Stimulated activated CD8-positive, alpha-beta memory T cell treated with anti-CD3 and anti-CD28 coated beads, Interleukin-12 subunit alpha, Interleukin-12 subunit beta, amount 100 ng/mL, for 24 hours (primary cell): ENCODE measurements at regions not wholly inside any gene's neighbourhood (a gene's known extent, or its start where the extent isn't known, plus 50 kb on each side); places are given as distances from the start of the nearest gene placed in this dataset.

ENCODE experiments used
- DNase-seq: peaks from one replicate; pipeline ENCODE4 v3.0.0-alpha.2; 2020; ENCODE audit errors: extremely low read depth

DNA sequence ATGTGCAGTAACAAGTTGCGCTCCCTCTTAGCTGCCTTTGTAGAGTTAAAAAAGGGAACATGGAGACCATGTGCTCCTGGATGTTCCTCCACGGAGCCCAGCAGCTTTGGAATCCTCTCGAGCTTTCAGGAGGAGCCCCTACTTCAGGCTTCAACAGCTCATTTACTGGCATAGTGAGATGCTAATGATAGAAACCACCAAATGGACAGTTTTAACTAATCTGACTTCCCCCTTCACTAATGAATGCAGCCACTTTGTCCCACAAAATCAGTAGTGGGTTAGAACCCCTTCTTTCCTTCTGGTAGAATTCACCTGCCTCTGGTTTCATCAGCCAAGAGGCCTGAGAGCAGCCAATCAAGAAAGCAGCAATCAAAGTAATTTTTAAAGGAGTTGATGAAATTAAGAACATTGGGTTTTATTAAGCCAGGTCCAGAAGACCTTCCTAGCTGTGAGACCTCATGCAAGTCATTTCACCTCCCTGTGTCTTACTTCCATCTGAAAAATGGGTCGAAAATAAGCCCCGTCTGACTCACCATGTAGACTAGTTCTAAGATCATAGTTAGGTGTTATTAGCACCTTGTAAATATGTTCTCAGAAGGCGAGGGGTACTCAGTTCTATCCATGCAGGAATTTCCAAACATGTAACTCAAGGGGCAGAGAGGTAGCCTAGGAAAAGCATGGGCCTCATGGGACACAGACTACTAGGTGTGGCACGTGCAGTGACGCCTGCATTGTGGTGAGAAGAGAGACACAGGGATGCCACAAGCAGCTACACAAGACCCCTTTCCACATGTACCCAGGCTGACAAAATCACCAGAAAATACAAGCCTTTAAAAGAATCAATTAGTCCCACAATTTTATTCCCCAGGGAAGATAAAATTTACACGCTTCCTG is 179.7 kb upstream of the LPP start:
- DNase-seq = no peak

DNA sequence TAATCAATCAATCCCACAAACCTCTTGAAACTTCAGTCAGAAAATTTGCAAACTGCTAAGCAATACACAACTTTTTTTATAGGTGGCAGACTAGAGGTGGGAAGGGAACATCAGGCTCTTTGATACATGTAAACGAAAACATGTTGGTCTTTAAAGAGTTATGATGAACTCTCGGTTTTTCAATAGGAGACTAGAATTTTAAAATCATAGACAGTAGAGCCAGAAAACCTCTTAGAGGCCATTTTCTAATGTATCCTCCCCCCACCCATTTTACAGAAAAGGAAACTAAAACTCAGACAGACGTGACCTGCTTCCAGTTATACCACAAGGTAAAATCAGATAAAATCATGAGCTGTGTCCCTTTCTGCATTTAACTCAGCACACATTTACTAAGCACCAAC is 179.1 kb upstream of the LPP start:
- DNase-seq = no peak

DNA sequence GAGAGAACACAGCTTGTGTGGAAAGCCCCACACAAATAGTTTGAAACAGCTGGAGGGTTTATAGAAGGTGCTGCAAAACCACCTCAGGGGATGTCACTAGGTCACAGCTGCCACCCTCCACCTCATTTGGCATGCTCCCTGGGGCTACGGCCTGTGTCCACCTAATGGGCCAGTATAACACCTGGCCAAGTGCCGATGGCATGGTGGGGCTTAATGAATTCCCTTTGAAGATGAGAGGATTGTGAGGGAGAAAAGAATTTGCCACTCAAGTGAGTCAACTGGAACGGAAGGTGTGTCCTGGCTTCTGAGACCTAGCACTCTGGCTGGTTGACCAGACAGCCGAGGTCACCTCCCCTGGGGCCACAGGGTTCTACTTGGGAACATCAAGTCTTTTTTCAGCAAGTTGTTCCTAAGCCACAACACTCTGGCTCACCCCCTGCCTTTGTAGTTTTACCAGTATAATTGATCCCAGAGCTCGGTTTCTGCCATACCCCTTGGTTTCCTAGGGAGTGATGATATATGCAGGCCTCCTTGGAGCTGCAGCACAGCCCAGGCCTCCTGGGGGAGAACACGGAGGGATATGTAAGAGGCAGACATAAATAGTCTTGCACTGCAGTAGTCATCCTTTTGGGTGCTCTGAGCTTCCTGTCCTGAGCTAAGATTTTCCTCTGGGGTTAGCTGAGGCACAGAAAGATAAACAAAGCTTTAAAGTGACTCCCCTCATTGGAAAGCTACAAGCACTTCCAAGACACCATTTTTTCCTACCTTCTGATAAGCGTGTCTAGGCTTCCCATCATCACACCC is 178.2 kb upstream of the LPP start:
- DNase-seq = no peak

DNA sequence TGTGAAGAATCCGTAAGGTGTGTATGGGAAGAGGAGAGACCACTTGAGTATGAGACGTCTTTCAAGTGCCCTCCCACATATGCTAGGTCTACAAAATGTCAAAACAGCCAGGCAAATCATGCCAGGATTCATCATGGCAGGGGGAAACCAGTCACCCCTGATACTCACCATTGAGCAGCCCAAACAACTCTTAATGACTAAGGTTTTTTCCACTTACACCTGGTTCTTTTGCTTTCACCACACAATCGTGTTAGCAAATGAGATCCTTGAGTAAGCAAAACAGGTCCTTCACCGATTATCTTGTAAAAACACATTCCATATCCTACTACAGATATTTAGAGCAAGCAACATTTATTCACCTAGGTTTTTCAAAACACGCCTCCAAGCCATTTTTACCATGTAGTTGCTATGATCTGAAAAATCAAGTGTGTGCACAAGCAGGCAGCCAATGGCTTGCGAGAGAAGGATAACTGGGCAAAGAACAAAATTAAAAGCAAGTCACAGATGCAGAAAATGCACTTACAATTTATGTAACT is 177.5 kb upstream of the LPP start:
- DNase-seq = no peak

DNA sequence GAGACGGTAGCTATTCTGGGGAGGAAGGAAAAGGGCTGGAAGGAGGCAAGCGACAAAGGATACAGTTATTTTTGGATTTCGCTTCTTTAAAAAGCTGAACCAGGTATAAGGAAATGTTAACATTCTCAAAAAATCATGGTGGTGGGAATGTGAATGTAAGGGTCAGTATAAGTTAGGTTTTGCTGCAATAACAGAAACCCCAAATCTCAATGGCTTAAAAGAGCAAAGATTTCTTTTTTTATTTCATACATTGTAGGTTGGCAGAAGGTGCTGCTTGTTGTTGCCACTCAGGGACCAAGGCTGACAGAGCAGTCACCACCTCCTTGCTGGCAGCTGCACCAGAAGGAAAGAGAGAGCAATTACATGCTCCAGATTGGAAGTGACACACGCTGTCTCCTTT is 176.3 kb upstream of the LPP start:
- no peak for DNase-seq

DNA sequence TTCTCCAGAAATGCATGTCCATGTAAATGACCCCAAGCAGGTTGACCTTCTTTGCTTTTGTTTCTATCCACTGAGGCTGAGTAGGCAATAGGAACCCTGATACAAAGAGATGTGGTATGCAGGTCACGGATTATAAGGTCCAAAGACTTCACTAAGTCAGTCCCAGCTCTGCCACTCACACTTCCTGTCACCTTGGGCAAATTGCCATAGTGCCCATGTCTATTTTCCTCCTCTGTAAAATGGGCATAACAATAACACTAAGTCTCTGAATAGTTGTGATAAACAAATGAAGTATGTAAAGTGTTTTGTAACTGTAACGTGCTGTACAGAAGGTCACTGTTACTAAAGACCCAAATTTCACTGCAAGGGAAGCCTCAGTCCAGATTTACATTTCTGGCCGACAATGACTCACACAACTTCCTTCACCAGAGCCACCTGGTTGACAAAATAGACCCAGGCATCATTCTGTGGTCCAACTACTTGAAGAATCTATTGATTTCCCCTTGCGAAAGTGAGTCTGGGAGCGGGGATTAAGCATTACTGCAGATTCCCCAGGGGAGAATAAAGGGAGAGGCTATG is 175.4 kb upstream of the LPP start:
- no peak for DNase-seq

DNA sequence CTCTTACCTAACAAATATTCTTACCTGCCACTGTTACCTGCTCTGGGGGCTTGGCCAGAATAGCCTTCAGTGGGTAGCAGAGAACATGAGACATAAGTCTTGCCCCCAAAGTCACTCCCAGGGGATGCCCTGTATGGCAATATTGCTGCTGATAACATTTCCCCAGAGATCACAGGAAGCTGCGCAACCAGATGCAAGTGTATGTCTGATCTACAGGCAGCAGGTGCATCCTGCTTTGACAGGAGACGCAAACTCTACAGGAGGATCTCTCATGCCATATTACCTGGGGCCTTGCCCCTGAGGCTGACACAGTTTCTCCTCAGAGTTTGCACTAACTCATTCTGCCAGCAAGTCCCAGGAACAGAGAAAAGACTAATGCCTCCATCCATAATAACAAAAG is 174.4 kb upstream of the LPP start:
- no peak for DNase-seq

DNA sequence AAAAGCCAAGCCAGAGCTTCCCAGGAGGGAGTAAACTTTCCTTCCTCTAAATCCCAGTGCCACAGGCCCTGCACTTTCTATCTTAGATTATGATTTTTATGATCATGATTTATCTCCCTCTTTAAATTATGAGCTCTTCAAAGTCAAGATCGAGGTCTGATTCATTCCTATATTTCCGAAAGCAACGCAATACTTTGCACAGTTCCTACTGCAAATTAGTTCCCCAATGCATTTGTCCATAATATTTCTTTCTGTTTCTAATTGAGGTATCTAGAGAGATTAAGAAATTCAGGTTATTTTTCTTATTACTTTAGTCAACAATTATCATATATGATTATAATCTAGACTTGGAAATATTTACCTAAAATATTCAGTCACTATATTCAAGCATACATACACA is 173.1 kb upstream of the LPP start:
- no peak for DNase-seq

DNA sequence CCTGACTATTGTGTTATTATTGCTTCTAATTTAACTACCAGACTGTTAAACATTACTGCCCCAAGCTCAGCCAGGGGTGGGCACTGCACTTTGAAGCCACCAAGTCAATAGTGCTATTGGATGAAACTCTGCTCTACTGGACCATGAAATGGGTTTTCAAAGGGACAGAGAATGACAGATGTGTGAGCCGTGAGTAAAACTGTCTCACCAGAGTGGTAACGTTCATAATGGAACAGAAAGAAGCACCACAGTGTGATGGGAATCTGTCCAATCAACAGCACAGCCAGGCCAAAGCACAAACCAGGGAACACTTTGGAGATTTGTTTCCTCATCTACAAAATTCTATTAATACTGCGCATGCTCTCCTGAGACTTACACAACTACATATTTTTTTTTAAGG is 171.8 kb upstream of the LPP start:
- DNase-seq = no peak

DNA sequence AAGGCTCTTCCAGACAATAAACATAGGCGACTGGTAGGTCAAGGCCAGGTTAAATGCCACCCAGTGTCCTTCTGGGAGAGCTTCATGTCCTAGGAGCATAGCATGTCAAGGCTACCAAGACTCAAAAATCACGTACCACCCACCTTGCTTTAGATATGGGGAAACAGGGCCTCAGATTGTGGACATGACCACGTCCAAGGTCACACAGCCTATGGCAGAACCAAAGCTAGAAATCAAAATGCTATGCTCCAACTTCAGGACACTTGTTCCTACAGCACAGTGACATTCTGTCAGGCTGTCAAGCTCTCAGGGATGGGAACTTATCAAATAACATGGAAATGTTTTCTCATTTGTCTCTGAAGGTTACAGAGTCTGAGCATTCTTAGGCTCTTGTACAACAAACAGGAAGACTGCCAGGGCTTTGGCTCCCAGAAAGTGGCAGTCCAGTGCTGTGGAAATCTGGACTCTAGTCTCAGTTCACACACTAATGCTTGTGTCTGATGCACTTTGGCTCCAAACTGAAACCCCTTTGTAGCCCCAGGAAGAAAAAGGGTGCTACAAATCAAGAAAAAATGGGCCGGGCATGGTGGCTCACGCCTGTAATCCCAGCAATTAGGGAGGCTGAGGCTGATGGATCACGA is 170.4 kb upstream of the LPP start:
- no peak for DNase-seq

DNA sequence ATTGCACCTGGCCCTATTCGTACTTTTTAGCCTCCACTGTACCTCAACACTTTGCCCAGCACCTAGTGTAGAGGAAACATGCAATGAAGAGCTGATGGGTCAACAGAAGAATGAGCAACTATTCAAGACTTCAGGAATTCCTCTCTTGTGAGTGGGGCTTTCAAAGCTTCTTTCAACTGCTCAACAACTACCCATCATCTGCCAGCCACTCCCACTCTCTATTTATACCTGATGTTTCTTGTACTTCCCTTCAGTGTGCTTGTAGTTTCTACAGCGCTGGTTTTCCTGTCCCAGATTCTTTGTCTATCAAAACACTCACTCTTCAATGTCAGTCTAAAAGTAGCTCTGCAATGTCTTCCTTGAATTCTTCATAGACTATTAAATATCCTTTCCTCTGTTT is 168.3 kb upstream of the LPP start:
- DNase-seq = no peak

DNA sequence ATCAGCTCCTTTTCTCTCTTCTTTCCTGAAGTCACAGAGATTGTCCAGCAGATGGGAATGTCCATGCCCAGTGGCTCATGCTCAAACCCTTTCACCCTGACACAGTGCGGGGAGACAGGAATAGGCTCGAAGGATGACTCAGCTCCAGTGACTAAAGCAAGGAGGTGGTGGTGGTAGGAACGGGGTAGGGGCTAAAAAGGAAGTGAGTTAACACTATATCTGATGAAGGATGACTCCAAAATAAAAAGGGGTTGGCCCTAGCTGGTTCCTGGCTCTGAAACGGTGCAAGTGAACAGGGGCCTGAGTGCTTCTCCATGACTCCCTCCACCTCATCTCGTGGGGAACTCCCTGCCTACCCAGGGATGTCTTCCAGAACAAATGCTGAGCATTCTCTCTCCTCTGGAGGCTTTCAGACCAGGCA is 167.4 kb upstream of the LPP start:
- peak; percentile 30 for DNase-seq

DNA sequence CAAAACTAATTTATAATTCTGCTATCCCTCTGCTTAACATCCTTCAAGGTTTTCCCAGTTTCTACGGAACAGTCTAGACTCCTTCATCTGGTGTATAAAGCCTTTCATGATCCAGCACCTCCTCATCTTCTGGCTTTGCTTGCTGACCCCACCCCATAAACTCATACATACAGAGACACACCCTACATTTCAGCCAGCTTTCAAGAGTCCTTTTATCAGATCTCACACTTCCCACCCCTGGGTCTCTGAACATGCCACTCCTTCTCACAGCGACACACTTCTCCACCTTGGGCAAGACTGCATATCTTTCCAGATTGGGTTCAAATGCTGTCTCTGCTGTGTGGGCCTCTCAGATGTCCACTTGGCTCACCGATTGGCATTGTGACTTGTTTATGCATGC is 166.8 kb upstream of the LPP start:
- no peak for DNase-seq

DNA sequence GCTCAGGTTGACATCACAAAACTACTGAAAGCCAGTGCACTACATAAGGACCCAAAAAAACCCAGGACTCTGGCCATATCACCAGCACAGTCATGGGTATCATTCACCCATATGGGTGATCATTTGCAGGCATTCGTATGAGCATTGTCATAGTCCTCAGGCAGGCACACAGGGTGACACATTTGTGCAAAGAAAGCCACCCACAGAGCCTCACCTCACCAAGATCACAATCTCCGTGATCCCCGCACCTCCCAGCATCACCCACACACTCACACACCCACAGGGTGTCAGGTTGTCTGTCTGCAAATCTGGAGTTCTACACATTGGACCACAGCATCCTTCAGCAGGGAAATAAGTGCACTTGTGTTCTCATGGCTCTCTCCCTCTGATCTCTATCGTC is 166.0 kb upstream of the LPP start:
- DNase-seq = peak; percentile 34

DNA sequence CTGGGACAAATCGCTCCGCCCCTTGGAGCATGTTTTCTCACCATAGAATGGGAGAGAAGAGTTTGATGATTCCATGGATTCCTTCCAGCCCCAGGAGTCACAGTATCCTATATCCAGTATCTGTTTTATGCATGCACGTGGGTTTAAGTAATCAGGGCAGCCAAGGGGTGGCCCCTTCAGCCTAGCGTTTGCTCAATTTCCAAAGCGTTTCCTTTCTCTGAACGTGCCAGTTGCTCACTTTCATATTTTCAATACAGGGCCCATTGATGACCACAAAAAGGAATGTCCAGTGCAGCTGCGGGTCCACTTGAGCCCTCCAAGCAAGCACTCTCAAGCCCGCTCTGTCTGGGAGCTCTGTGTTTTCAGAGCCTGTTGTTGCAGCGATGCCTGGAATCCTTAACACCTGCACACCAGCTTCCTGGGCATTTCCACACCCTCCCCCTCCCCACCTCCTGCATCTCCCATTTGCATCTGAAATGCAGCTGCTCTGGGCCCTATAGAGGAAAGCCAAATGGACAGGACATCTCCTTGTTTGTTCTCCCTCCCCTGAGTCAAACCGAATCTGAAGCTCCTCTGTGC is 164.3 kb upstream of the LPP start:
- DNase-seq = no peak

DNA sequence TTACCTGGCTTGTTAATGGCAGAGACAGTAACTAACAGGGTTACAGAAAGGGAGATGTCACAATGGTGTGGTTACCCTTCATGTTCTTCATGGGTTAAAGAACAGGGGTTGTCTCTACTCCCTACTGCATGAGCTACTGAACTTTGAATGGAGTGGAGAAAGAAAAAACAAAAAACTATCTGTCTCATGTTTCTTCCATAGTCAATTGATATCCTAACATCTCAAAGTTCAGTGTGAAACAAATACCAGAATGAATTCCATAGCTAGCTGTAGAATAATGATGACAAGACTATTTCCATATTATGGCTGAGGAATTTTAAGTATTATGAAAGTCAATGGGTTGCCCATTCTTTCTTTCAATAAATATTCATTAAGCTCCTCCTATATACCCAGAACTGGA is 161.3 kb upstream of the LPP start:
- DNase-seq = no peak

DNA sequence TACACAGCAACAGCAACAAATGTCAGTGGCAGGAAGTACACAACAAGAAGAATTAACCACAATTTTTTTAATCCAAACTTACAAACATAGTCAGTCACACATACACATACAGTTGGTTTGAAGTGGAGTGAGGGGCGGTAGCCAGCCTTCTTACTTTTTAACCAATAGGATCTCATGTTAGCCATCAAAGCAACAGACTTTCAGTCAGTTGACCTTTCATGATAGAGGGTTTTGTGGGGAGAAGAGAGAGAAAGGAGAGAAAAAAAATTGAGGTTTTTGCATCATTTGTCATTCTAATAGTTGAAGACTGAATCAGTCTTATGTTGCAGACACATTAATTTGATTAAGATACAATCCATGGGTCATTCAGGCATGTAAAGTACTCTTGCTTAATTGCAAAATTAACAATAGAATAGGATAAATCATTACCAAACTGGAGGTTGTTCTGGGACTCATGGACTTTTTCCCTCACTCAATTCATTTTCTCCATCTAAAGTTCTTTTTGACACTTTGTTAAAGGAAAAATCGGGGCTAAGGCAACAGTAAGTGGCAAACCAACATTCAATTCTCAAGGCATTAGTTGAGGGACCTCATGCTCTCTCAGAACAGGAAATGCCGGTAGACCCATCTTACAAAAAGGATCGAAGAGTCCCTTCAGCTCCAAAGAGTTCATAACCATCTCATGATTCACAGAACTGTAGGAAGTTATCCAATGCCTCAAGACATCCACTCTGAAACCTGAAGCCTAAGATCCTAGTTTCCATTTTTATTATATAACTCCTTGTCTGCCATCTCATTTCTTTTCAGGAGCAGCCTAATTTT is 159.5 kb upstream of the LPP start:
- no peak for DNase-seq

DNA sequence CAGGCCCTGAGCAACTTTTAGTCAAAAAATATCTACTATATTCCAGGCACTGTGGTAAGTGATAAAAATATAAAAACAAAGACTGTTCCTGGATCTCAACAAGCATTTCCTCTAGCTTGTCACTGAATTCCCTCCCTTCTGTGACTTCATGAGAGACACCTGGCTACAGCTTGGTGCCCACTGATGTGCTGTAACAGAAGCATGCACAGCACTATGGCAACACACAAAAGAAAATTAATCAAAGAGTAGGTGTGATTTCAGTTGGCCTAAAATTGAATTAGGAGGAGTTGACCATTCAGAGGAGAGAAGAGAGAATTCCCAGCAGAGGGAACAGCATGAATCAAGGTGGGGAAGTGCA is 158.9 kb upstream of the LPP start:
- no peak for DNase-seq

DNA sequence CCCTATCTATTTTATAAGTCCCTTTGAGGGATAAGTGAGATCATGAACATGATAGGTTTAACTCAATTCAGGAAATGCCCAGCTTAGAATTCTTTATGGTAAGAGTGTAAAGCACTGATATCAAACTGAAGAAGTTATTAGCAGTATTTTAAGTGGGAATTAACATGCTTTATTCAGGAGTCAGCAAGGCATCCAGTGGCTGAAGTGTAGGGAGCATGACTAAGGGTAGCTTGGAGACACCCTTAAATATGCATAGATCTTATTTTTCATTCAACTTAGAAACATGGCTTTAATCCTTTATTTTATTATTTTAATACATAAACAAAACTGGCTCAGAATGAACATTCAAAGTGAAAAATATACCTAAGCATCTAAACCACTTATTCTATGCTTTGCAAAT is 158.3 kb upstream of the LPP start:
- DNase-seq = no peak

DNA sequence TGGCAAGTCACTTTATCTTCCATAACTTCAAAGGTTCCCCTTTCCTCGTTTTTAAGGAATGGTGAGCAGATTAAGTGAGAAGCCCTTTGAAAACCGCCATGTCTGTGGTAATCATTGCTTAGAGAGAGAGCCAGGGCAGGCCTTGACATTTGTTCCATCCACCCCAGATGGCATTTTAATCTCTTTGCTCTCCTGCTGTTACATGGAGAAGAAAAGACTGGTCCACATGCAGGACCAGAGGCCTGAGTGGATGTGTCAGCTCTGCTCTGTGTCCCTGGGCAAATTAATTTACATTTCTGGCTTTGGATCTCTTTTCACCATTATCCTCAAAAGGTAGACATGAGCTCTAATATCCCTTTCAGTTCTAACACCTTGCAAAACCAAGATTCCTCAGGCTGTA is 157.3 kb upstream of the LPP start:
- DNase-seq = no peak

DNA sequence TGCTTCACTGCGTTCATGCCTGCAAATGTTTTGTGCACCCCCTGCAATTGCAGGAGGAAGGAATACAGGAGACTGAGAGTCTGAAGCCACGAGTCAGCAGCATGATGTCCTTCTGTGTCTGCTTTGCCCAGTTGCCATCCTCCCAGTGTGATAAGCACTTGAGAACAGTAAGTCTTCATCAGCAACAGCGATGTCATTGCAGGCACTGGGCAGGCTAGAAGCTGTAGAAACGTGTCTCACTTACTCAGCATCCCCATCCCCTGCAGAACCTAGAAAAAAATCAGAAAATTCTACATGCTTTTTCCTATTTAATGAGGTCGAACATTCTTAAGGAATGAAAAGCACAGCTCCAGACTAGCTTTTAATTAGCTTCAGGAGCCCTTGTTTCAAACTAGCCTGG is 156.5 kb upstream of the LPP start:
- DNase-seq = no peak
